Rectal smooth muscle tissue (tissue), 1 donor: ENCODE measurements at regions not wholly inside any gene's neighbourhood (a gene's known extent, or its start where the extent isn't known, plus 50 kb on each side); places are given as distances from the start of the nearest gene placed in this dataset.

Experiments
- H3K27ac ChIP-seq: one replicate; pipeline ENCODE4 v1.7.0; 2013; ENCODE audit warnings: low read depth, low read length, inconsistent platforms
- H3K27me3 ChIP-seq: one replicate; pipeline ENCODE4 v1.7.0; 2013; ENCODE audit warnings: low read length; ENCODE audit not compliant: control insufficient read depth, insufficient read depth
- H3K36me3 ChIP-seq: one replicate; pipeline ENCODE4 v1.7.0; 2013; ENCODE audit warnings: low read length; ENCODE audit not compliant: control insufficient read depth, insufficient read depth
- H3K4me1 ChIP-seq: one replicate; pipeline ENCODE4 v1.7.0; 2013; ENCODE audit warnings: low read length; ENCODE audit not compliant: control insufficient read depth, insufficient read depth
- H3K4me3 ChIP-seq: one replicate; pipeline ENCODE4 v1.7.0; 2013; ENCODE audit warnings: low read length
- H3K9ac ChIP-seq: one replicate; pipeline ENCODE4 v1.7.0; 2013; ENCODE audit warnings: low read length

DNA sequence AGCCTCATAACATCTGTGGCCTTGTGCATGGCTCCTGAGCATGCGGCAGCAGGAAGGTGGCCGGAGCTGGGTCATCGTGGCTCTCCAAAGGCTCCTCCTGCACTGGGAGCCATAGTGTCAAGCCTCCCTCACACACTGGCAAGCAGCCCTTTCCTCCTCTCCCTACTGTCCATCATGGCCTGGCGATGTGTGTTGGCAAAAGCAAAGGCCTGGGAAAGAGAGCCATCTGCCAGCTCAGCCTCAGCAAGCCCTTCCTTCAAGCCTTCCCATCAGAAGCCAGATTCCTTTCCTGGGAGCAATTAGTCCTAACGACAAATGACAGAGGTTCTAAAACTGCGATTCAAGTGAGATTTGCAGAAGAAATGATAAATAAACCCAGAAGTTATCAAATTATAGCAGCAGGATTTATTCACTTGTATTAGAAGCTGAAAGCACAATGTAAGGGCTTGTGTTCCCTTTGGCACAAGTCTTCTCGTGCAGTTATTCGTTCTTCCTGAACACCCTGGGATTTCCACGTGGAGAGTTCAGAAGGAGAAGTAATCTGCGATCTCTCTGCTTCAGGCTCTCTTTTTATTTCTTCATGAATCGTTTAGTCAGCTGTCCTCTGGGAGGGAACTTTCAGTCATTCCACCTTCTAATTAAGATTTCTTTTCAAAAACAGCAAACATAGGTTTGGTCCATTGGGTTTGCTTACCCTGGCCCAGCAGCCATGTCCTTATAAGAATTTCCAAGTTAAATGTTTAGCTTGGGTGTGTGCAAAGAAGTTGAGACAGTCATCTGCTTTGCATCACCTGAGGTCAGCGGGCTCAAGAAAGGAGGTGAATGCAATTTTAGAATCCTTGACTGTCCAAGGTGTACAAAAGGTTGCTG, 110.3 kb upstream of the TMC3 start:
- no peaks in the 10 kb centered on the region for H3K4me1 ChIP-seq
- no peak overlapping the region for H3K9ac ChIP-seq
- H3K4me3 ChIP-seq = no peak overlapping the region
- H3K36me3 ChIP-seq = no peaks in the 10 kb centered on the region
- H3K27ac ChIP-seq = no peak overlapping the region
- no peaks in the 10 kb centered on the region for H3K27me3 ChIP-seq

- no peaks in the 10 kb centered on the region for H3K27me3 ChIP-seq
- H3K4me1 ChIP-seq = no peaks in the 10 kb centered on the region
- H3K27ac ChIP-seq = no peak overlapping the region
- no peak overlapping the region for H3K9ac ChIP-seq
- H3K36me3 ChIP-seq = no peaks in the 10 kb centered on the region
- no peak overlapping the region for H3K4me3 ChIP-seq
Measured at GRCh38 chr15:81483496-81483895, 109.5 kb upstream of the TMC3 start.

- Histone ChIP-seq H3K27me3 (no peaks in the 10 kb centered on the region), H3K27ac (no peak overlapping the region), H3K36me3 (no peaks in the 10 kb centered on the region), H3K9ac (no peak overlapping the region), H3K4me1 (no peaks in the 10 kb centered on the region), H3K4me3 (no peak overlapping the region)
Measured at GRCh38 chr15:81481346-81481745, 107.3 kb upstream of the TMC3 start.

- H3K9ac ChIP-seq = no peak overlapping the region
- H3K36me3 ChIP-seq = no peaks in the 10 kb centered on the region
- H3K4me1 ChIP-seq = no peaks in the 10 kb centered on the region
- H3K27ac ChIP-seq = no peak overlapping the region
- H3K4me3 ChIP-seq = no peak overlapping the region
- H3K27me3 ChIP-seq = no peaks in the 10 kb centered on the region
Measured at GRCh38 chr15:81480645-81481053, 106.6 kb upstream of the TMC3 start.

DNA sequence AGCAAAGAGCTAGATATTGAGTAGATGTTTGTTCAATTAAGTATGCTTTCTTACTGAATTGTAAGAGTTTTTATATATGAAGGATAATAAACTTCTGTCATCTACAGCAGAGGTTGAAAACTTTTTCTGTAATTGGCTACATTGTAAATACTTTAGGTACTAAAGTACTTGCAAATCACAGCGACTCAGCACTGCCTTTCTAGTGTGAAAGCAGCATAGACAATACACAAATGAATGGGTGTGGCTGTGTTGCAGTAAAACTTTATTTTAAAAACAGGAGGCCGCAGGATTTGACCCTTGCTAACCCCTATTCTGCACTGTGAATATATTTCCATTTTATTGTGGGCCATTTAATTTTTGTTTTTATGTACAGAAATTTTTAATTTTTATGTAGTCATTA, 104.3 kb upstream of the TMC3 start:
- Histone ChIP-seq H3K9ac (no peak overlapping the region), H3K27me3 (no peaks in the 10 kb centered on the region), H3K27ac (no peak overlapping the region), H3K36me3 (no peaks in the 10 kb centered on the region), H3K4me3 (no peak overlapping the region), H3K4me1 (no peaks in the 10 kb centered on the region)

DNA sequence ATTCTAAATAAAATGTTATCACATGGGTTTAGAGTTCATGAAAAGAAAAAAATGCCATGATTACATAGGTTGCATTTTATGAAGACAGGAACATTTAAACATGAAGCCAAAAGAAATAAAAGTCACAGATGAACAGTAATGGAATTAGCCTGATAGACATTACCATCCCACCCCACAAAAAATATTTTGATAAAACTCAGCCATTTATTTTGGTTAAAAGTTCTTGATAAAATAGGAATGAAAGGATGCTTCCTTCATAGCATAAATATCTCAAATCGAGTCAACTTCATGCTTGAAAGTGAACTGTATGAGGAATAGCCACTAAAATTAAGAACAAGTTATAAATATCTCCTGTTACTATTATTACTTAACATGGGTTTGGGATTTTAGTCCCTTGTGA, 101.9 kb upstream of the TMC3 start:
- Histone ChIP-seq H3K9ac (no peak overlapping the region), H3K4me1 (no peaks in the 10 kb centered on the region), H3K27me3 (no peaks in the 10 kb centered on the region), H3K4me3 (no peak overlapping the region), H3K36me3 (no peaks in the 10 kb centered on the region), H3K27ac (no peak overlapping the region)

GRCh38 chr15:81475471-81475870, 101.5 kb upstream of the TMC3 start:
- Histone ChIP-seq H3K4me3 (no peak overlapping the region), H3K4me1 (no peaks in the 10 kb centered on the region), H3K9ac (no peak overlapping the region), H3K27ac (no peak overlapping the region), H3K27me3 (no peaks in the 10 kb centered on the region), H3K36me3 (no peaks in the 10 kb centered on the region)

DNA sequence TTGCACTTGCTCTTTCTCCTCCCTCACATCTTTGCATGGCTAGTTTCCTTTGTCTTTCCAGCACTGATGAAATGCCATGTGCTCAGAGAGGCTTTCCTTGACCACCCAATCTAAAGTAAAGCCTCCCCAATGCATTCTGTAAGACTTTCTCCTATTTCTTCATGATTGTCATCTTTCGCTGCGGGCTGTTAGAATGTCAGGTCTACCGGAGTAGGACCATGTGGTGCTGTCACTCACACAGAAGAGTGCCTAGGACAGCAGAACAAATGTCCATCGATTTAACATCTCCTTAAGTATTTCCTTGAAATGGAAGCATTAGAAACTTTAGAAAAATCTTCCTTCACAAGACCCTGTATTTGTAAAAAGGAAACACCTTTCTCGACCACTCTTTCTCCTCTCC, 99.9 kb upstream of the TMC3 start:
- Histone ChIP-seq H3K4me3 (no peak overlapping the region), H3K36me3 (no peaks in the 10 kb centered on the region), H3K4me1 (no peaks in the 10 kb centered on the region), H3K27ac (no peak overlapping the region), H3K9ac (no peak overlapping the region), H3K27me3 (no peaks in the 10 kb centered on the region)

- Histone ChIP-seq H3K27me3 (no peaks in the 10 kb centered on the region), H3K9ac (no peak overlapping the region), H3K4me3 (no peak overlapping the region), H3K4me1 (no peaks in the 10 kb centered on the region), H3K27ac (no peak overlapping the region), H3K36me3 (no peaks in the 10 kb centered on the region)
Measured at GRCh38 chr15:81473177-81473576, 99.2 kb upstream of the TMC3 start.

GRCh38 chr15:81471151-81471550, 97.1 kb upstream of the TMC3 start:
- Histone ChIP-seq H3K27me3 (no peaks in the 10 kb centered on the region), H3K4me1 (no peaks in the 10 kb centered on the region), H3K9ac (no peak overlapping the region), H3K36me3 (no peaks in the 10 kb centered on the region), H3K4me3 (no peak overlapping the region), H3K27ac (no peak overlapping the region)

DNA sequence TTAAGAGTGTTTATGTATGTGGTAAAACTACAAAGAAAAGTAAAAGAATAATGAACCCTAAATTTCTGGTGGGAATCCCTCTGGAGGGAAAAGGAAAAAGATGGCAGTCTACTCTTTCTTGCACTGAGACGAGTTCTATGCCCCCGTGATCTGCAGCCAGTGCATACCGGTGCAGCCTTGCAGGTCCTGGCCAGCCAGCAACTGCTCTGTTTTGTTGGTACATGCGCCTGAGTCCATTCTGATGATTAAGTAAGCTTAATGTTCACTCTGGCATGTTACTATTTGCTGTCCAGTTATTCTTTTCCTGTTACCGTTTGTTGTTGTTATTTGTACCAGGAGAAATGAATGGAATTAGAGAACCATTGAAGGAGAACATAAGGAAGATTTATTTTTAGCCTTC, 95.1 kb upstream of the TMC3 start:
- H3K27ac ChIP-seq = no peak overlapping the region
- H3K4me1 ChIP-seq = no peaks in the 10 kb centered on the region
- no peak overlapping the region for H3K9ac ChIP-seq
- no peaks in the 10 kb centered on the region for H3K27me3 ChIP-seq
- H3K36me3 ChIP-seq = no peaks in the 10 kb centered on the region
- no peak overlapping the region for H3K4me3 ChIP-seq

DNA sequence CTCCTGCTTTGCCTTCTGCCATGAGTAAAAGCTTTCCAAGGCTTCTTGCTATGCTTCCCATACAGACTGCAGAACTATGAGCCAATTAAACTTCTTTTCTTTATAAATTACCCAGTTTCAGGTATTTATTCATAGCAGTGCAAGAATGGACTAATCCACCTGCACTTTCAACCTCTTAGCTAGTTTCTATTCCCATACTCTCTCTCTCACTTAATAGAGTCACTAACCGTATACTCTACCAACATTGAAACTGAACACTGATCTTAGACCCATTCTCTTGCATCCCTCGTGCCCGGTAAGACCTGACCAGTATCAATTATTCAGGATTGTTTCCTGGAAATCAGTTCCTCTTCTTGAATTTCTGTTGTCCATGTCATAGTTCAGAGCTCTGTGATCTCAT, 92.7 kb upstream of the TMC3 start:
- no peak overlapping the region for H3K27ac ChIP-seq
- no peaks in the 10 kb centered on the region for H3K36me3 ChIP-seq
- H3K4me1 ChIP-seq = no peaks in the 10 kb centered on the region
- no peak overlapping the region for H3K9ac ChIP-seq
- no peak overlapping the region for H3K4me3 ChIP-seq
- no peaks in the 10 kb centered on the region for H3K27me3 ChIP-seq

DNA sequence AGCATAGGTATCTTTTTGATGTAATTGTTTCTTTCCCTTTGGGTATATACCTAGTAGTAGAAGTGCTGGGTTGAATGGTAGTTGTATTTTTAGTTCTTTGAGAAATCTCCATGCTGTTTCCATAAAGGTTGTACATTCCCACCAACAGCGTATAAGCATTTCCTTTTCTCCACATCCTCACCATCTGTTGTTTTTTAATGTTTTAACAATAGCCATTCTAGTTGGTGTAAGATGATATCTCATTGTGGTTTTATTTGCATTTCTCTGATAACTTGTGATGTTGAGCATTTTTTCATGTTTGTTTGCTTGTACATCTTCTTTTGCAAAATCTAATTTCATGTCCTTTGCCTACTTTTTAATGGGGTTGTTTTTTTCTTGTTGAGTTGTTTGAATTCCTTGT, 80.0 kb upstream of the TMC3 start:
- Histone ChIP-seq H3K9ac (no peak overlapping the region), H3K27me3 (no peaks in the 10 kb centered on the region), H3K4me3 (no peak overlapping the region), H3K36me3 (no peaks in the 10 kb centered on the region), H3K27ac (no peak overlapping the region), H3K4me1 (no peaks in the 10 kb centered on the region)
